Stimulated activated CD8-positive, alpha-beta memory T cell treated with anti-CD3 and anti-CD28 coated beads, Interleukin-4, amount 100 ng/mL, for 24 hours (primary cell): ENCODE measurements at regions not wholly inside any gene's neighbourhood (a gene's known extent, or its start where the extent isn't known, plus 50 kb on each side); places are given as distances from the start of the nearest gene placed in this dataset.
"Not testable (repeated sequence)": the region's sequence is repeated elsewhere in the genome, so short reads cannot be mapped to it uniquely, and the experiment has no call there.

Experiments used
- DNase-seq: peaks from one replicate; pipeline ENCODE4 v3.0.0-alpha.2; 2020; ENCODE audit warnings: low read depth

- no peak for DNase-seq
These were observed 128.4 kb upstream of the MPHOSPH6 start for GRCh38 chr16:82298472-82298871.

- no peak for DNase-seq
These were observed 125.5 kb upstream of the MPHOSPH6 start for GRCh38 chr16:82295290-82296201.

GRCh38 chr16:82293671-82294070 lies 123.6 kb upstream of the MPHOSPH6 start:
- DNase-seq, result no peak

- no peak for DNase-seq
These were observed 117.9 kb upstream of the MPHOSPH6 start for GRCh38 chr16:82287937-82288336.

GRCh38 chr16:82282662-82283061 lies 112.6 kb upstream of the MPHOSPH6 start:
- DNase-seq, result no peak

- DNase-seq, result no peak
These were observed 111.5 kb upstream of the MPHOSPH6 start for GRCh38 chr16:82281544-82281943.

GRCh38 chr16:82280867-82281266 lies 110.8 kb upstream of the MPHOSPH6 start:
- no peak for DNase-seq

- not testable (repeated sequence) for DNase-seq
These were observed 105.3 kb upstream of the MPHOSPH6 start for GRCh38 chr16:82275349-82275748.

- no peak for DNase-seq
These were observed 101.6 kb upstream of the MPHOSPH6 start for GRCh38 chr16:82271636-82272035.

GRCh38 chr16:82267675-82268074 lies 97.7 kb upstream of the MPHOSPH6 start:
- DNase-seq, result not testable (repeated sequence)

- DNase-seq, result no peak
These were observed 95.8 kb upstream of the MPHOSPH6 start for GRCh38 chr16:82265809-82266208.

GRCh38 chr16:82264756-82265155 lies 94.7 kb upstream of the MPHOSPH6 start:
- no peak for DNase-seq

- peak; percentile 12 for DNase-seq
These were observed 93.6 kb upstream of the MPHOSPH6 start for GRCh38 chr16:82263521-82264143.

- no peak for DNase-seq
These were observed 92.2 kb upstream of the MPHOSPH6 start for GRCh38 chr16:82262244-82262643.

- DNase-seq, result no peak
These were observed 90.3 kb upstream of the MPHOSPH6 start for GRCh38 chr16:82260212-82260795.

- DNase-seq, result no peak
These were observed 89.7 kb upstream of the MPHOSPH6 start for GRCh38 chr16:82259731-82260130.

- DNase-seq, result no peak
These were observed 88.0 kb upstream of the MPHOSPH6 start for GRCh38 chr16:82257990-82258389.

GRCh38 chr16:82252582-82252981 lies 82.6 kb upstream of the MPHOSPH6 start:
- DNase-seq, result no peak

- DNase-seq, result no peak
These were observed 78.7 kb upstream of the MPHOSPH6 start for GRCh38 chr16:82248677-82249076.

- no peak for DNase-seq
These were observed 78.1 kb upstream of the MPHOSPH6 start for GRCh38 chr16:82248012-82248656.

- DNase-seq, result no peak
These were observed 72.2 kb upstream of the MPHOSPH6 start for GRCh38 chr16:82242201-82242600.

- no peak for DNase-seq
These were observed 71.5 kb upstream of the MPHOSPH6 start for GRCh38 chr16:82241469-82242052.
